22Rv1 (cell line): ENCODE measurements at regions not wholly inside any gene's neighbourhood (a gene's known extent, or its start where the extent isn't known, plus 50 kb on each side); places are given as distances from the start of the nearest gene placed in this dataset.

Experiments used
- H3K27ac ChIP-seq: fragments of 450-650 bp; 2 replicates; pipeline ENCODE4 v1.5.1; 2017
- ZFX ChIP-seq: fragments of 450-650 bp; IDR thresholded peaks from 2 replicates; pipeline ENCODE4 v1.6.1; 2017; ENCODE audit warnings: antibody characterized with exemption, borderline replicate concordance
- TF ChIP-seq, protein P1 (sequence below): fragments of 450-650 bp; IDR thresholded peaks from 2 replicates; pipeline ENCODE4 v1.5.1; 2017; ENCODE audit warnings: mild to moderate bottlenecking

DNA sequence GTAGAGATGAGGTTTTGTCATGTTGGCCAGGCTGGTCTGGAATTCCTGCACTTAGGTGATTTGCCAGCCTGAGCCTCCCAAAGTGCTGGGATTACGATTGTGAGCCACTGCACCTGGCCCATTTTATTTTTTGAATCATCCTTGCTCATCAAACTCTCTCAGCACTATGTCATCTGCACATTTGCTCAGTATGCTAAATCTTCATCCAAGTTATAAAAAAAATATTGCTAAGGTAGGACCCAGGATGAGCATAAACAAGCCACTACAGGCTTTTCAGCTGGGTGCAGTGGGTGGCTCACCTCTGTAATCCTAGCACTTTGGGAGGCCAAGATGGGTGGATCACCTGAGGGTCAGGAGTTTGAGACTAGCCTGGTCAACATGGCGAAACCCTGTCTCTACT lies 510.1 kb upstream of the LARGE1 start:
- TF ChIP-seq, protein P1, sequence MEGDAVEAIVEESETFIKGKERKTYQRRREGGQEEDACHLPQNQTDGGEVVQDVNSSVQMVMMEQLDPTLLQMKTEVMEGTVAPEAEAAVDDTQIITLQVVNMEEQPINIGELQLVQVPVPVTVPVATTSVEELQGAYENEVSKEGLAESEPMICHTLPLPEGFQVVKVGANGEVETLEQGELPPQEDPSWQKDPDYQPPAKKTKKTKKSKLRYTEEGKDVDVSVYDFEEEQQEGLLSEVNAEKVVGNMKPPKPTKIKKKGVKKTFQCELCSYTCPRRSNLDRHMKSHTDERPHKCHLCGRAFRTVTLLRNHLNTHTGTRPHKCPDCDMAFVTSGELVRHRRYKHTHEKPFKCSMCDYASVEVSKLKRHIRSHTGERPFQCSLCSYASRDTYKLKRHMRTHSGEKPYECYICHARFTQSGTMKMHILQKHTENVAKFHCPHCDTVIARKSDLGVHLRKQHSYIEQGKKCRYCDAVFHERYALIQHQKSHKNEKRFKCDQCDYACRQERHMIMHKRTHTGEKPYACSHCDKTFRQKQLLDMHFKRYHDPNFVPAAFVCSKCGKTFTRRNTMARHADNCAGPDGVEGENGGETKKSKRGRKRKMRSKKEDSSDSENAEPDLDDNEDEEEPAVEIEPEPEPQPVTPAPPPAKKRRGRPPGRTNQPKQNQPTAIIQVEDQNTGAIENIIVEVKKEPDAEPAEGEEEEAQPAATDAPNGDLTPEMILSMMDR = no peak
- no peak for TF ChIP-seq ZFX
- H3K27ac ChIP-seq = no peak overlapping the region

DNA sequence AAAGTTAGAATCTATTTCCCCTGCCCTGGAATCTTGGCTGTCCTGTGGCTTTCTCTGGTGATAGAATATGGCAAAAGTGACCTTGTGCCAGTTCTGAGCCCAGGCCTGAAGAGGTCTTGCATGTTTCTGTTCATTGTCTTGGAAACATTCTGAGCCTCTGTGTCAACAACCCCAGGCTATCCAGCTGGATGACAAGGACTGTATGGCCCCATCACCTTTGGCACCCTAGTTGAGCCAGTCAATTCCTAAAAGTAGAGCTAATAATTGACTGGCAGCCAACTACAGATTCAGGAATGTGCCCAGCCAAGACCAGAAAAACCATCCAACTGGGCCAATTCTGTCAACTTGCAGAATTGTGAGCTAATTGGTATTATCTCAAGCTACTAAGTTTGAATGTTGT lies 514.1 kb upstream of the LARGE1 start:
- no peak overlapping the region for H3K27ac ChIP-seq
- TF ChIP-seq, protein P1 = no peak
- no peak for TF ChIP-seq ZFX

DNA sequence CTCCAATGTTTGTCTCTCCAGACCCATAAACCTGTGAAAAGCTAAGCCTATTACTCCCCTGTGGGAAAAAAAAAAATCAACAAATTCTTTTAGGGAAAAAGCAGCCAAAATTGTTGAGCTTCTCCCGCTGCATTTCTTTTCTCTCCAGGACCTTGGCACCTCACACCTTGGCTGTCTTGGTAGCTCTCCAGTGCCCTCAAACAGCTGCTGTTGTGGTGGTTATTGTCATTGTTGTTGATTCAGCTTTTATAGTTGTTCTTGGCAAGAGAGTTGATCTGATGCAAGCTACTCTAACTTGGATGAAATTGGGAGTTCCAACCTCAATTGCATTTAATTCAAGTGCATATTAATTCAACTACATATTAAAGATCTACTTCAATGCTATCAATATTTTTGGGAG lies 516.9 kb upstream of the LARGE1 start:
- H3K27ac ChIP-seq = no peak overlapping the region
- TF ChIP-seq, protein P1 = no peak
- TF ChIP-seq ZFX = no peak

DNA sequence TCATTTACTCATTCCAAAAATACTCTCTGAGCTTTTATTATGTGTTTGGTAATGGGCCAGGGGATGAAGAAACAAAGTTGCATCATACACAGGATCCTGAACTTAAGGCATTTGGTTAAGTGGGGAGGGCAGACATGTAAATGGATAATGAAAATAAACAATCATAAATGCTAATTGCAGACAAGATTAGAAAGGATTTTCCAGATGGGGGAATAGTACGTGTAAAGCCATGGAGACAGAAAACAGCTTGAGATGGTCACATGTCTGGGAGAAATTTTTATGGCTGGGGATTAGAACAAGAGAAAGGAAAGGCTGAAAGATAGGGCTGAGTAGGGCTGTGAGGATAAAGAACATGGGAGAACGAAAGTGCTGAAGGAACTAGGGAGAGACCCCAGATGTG lies 534.3 kb upstream of the LARGE1 start:
- TF ChIP-seq, protein P1 = no peak
- TF ChIP-seq ZFX = no peak
- no peak overlapping the region for H3K27ac ChIP-seq

DNA sequence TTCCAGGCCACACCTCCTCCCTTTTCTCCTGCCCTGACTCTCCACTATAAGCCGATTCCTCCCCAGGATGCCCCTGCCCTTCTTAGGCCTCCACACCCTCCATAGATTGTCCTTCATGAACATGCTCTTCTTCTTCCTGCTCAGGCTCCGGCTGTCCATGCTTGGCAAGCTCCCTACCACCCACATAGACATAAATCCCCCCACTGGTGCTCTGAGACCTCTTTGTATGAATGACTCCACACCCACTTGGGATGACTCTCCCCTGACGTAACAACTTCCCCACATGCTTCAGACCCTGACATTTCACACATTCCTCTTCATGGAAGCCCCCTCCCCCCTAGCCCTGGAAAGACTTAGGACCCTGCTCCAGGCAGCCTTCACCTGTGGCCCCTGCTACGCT lies 542.5 kb upstream of the LARGE1 start:
- TF ChIP-seq, protein P1 = no peak
- TF ChIP-seq ZFX = no peak
- H3K27ac ChIP-seq = no peak overlapping the region

DNA sequence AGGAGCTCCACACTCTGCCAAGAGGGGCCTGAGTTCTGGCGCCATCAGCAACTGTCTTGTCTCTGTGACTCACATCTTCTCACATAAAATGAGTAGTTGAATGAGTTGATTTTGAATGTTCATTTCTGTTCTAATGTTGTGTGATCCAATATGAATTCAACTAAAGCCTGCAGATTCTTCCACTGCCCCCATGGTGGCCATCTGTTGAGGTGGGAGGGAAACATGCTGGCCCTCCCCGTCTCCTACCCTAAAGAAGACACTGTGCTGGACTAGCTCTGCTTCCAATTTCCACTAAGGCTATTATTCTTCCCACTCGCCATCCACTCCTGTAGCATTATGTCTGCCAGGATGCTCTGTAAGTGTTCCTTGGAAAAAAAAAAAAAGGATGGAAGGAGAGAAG lies 555.6 kb upstream of the LARGE1 start:
- no peak overlapping the region for H3K27ac ChIP-seq
- no peak for TF ChIP-seq ZFX
- TF ChIP-seq, protein P1 = no peak

DNA sequence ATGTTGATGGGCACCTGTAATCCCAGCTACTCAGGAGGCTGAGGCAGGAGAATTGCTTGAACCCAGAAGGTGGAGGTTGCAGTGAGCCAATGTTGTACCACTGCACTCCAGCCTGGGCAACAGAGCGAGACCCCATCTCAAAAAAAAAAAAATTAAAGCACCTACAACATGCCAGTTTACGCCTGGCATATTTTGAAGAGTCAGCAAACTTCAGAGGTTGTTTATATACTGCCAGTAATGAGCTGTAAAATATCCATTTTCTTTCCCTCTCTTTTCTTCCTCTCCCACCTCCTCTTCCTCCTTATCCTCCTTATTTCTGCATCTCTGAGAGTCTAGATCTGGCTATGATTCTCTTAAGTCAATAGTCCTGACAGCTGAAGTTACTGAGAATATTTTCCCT lies 556.5 kb upstream of the LARGE1 start:
- TF ChIP-seq, protein P1 = no peak
- TF ChIP-seq ZFX = no peak
- H3K27ac ChIP-seq = no peak overlapping the region

DNA sequence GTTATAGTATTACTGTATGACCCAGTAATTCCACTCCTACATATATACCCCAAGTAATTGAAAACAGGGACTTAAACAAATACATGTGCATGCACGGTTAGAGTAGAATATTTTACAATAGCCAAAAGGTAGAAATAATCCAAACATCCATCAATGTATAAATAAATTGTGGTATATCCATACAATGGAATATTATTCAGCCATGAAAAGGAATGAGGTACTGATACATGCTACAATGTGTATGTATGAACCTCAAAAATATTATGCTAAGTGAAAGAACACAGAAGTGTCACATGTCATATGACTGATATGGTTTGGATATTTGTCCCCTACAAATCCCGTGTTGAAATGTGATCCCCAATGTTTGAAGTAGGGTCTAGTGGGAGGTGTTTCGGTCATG lies 560.8 kb upstream of the LARGE1 start:
- TF ChIP-seq ZFX = no peak
- TF ChIP-seq, protein P1 = no peak
- no peak overlapping the region for H3K27ac ChIP-seq
